ENCODE measurements at regions not wholly inside any gene's neighbourhood (a gene's known extent, or its start where the extent isn't known, plus 50 kb on each side); places are given as distances from the start of the nearest gene placed in this dataset.

GRCh38 chr4:19063662-19064061, 1042.1 kb upstream of the LCORL start:
- DNase-seq (ENCODE audit: low read depth) = no peak
- H3K4me3 ChIP-seq (ENCODE audit: low read length) = no peak overlapping the region
- TF ChIP-seq, protein P1, sequence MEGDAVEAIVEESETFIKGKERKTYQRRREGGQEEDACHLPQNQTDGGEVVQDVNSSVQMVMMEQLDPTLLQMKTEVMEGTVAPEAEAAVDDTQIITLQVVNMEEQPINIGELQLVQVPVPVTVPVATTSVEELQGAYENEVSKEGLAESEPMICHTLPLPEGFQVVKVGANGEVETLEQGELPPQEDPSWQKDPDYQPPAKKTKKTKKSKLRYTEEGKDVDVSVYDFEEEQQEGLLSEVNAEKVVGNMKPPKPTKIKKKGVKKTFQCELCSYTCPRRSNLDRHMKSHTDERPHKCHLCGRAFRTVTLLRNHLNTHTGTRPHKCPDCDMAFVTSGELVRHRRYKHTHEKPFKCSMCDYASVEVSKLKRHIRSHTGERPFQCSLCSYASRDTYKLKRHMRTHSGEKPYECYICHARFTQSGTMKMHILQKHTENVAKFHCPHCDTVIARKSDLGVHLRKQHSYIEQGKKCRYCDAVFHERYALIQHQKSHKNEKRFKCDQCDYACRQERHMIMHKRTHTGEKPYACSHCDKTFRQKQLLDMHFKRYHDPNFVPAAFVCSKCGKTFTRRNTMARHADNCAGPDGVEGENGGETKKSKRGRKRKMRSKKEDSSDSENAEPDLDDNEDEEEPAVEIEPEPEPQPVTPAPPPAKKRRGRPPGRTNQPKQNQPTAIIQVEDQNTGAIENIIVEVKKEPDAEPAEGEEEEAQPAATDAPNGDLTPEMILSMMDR (conservative IDR thresholded peaks at IDR 0.05; ENCODE audit: low read length) = no peak

GRCh38 chr4:19054916-19055315, 1033.4 kb upstream of the LCORL start:
- TF ChIP-seq, protein P1 (conservative IDR thresholded peaks at IDR 0.05; ENCODE audit: low read length) = no peak
- DNase-seq (ENCODE audit: low read depth) = no peak
- no peak overlapping the region for H3K4me3 ChIP-seq (ENCODE audit: low read length)

DNA sequence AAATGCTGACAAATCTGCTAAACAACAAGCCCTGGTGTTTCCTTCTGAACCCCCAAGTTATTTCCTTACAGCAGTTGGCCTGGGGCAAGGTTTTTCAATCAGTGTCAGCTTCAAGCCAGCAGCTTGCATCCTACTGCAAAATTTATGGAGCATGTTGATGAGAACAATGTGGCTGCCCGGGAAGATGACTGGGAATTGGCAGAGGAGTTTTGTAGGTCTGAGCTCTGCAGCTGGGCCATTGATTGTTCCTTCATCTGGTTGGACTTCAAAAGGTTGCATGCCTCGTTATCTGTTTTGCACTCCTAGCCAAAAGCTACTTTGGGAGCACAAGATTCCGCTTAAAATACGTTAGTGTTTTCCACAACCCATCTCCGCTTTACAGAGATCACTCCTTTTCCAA, 1030.3 kb upstream of the LCORL start:
- H3K4me3 ChIP-seq (ENCODE audit: low read length) = no peak overlapping the region
- TF ChIP-seq, protein P1 (conservative IDR thresholded peaks at IDR 0.05; ENCODE audit: low read length) = no peak
- no peak for DNase-seq (ENCODE audit: low read depth)

DNA sequence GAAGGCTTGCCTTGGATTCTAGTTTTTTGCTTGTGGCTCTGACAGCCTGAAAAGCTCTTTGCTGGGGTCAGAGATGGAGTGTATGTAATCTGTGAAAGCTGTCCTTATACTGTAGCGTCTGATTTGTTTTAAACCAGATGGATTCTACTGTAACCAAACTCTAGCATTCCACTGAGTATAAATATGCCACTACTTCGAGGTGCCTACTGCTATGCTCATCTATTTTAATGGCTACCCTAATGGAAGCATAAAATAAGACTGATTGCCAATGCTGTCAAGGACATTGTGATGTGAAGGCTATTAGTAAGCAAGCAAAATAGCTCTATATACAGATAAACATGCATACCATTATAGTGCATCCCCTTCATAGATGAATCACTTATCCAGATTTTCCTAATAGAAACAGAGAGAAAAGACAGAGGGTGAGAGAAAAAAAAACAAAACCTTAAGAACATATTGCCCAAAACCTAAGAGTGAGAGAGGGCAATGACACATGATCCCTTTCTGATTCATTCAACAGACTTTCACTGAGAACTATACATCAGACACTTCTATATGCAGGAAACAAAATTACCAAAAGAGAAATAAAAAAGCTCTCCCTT, 1025.8 kb upstream of the LCORL start:
- DNase-seq (ENCODE audit: low read depth) = no peak
- TF ChIP-seq, protein P1 (conservative IDR thresholded peaks at IDR 0.05; ENCODE audit: low read length) = no peak
- no peak overlapping the region for H3K4me3 ChIP-seq (ENCODE audit: low read length)

GRCh38 chr4:19039816-19040215, 1018.3 kb upstream of the LCORL start:
- DNase-seq (ENCODE audit: low read depth) = no peak
- no peak overlapping the region for H3K4me3 ChIP-seq (ENCODE audit: low read length)
- TF ChIP-seq, protein P1 (conservative IDR thresholded peaks at IDR 0.05; ENCODE audit: low read length) = no peak

- TF ChIP-seq, protein P1 (conservative IDR thresholded peaks at IDR 0.05; ENCODE audit: low read length) = no peak
- DNase-seq (ENCODE audit: low read depth) = no peak
- H3K4me3 ChIP-seq (ENCODE audit: low read length) = no peak overlapping the region
Observed at GRCh38 chr4:19038231-19038630, 1016.7 kb upstream of the LCORL start.

DNA sequence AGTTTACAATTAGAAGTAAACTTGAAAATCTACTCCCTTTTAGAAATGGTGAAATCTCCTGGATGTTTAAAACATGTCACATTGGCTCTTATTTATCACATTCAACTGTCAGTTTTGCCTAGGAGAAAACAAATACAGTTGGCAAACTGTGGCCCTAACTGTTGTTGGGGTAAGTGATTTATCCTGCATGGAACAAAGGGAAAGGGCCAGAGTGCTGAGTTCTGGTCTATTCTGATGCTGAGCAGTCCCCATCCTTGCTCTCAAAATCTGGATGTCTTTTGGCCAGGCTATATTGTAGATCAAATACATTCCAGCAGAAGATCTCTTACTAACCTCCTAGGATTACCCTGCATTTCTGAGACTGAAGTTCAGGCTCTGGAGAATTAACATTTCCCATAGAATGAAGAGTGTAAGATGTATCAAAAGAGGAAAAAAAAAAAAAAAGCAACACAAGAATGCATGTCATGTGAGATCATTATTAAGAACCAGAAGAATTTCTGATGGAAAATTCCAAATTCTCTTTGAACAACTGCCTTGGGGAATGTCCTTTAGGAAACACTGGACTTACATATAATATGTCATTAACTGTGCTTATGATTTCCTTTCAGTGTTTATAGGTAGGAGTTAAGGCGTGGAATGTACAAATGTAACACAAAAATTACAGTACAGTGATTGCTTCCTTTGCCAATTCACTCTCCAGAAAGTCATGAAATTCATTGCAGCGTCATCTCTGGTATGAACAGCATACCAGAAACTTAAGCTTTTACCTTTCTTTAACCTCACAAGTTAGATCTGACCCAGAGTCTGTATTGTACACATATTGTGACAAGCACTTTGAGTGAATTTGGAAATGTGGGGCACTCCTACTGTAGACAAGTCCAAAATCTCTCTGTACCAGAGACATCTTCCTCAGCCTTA, 1012.5 kb upstream of the LCORL start:
- no peak overlapping the region for H3K4me3 ChIP-seq (ENCODE audit: low read length)
- TF ChIP-seq, protein P1 (conservative IDR thresholded peaks at IDR 0.05; ENCODE audit: low read length) = no peak
- DNase-seq (ENCODE audit: low read depth) = no peak
